ENCODE measurements at regions not wholly inside any gene's neighbourhood (a gene's known extent, or its start where the extent isn't known, plus 50 kb on each side); places are given as distances from the start of the nearest gene placed in this dataset.

GRCh38 chr5:106017243-106017857 is 1653.4 kb downstream of the EFNA5 start:
- TF ChIP-seq RFX5 (IDR thresholded peaks at IDR 0.05; ENCODE audit: low read depth, low read length) (no peak), CHD1 (IDR thresholded peaks at IDR 0.05; ENCODE audit: low read depth, low read length) (no peak), CTCF (conservative IDR thresholded peaks at IDR 0.05; ENCODE audit: low read depth, low read length) (no peak), CEBPB (IDR thresholded peaks at IDR 0.05; ENCODE audit: low read depth, low read length) (no peak), USF2 (IDR thresholded peaks at IDR 0.05; ENCODE audit: low read depth, low read length) (no peak), ELK1 (IDR thresholded peaks at IDR 0.05; ENCODE audit: borderline replicate concordance, low read depth, low read length) (no peak), RCOR1 (IDR thresholded peaks at IDR 0.05; ENCODE audit: insufficient replicate concordance, low read length) (no peak), POLR2A (IDR thresholded peaks at IDR 0.05; ENCODE audit: low read depth, low read length) (no peak), RAD21 (IDR thresholded peaks at IDR 0.05; ENCODE audit: low read length) (no peak), FOS (IDR thresholded peaks at IDR 0.05; ENCODE audit: low read depth, low read length) (no peak), SMC3 (IDR thresholded peaks at IDR 0.05; ENCODE audit: low read depth, low read length) (no peak), MAZ (IDR thresholded peaks at IDR 0.05; ENCODE audit: borderline replicate concordance, low read depth, low read length) (no peak), BHLHE40 (IDR thresholded peaks at IDR 0.05; ENCODE audit: low read depth, low read length) (no peak), MAFK (IDR thresholded peaks at IDR 0.05; ENCODE audit: low read depth, low read length) (no peak)

Measured in IMR-90 (cell line).